ENCODE measurements at regions not wholly inside any gene's neighbourhood (a gene's known extent, or its start where the extent isn't known, plus 50 kb on each side); places are given as distances from the start of the nearest gene placed in this dataset.
"Not testable (repeated sequence)": the region's sequence is repeated elsewhere in the genome, so short reads cannot be mapped to it uniquely, and the experiment has no call there.

DNA sequence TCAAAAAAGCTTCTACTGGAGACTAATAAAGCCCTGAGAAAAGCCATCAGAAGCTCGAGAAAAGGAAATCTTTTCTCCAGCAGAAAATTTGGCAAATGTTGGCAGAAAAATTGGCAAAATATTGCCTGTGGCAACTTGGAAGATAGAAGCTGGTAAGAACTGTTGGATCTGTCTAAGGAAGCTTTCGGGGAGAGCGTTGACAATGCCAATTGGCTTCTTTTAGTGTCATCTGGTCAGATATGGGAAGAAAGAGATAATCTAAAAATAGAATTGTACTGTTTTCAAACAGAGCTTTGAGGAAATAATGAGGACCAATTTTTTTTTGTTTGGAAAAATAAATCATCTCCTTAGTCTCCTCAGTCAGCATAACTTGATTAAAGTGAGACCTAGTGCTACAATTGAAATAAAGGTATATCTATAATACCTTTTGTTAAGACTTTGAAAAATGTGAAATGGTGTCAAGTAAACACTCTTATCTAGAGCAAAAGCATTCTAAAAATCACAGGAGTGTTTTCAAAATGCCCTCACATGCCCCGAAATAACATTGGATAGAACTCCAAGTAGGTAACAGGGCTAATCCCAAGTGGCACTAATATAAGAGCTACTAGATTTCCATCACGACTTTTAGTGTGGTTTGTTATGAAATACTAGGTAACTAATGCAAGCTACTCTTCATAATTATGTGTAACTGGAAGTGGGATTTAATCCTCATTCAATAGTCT lies 882.2 kb upstream of the B3GALT2 start:
- TF ChIP-seq, protein P1, sequence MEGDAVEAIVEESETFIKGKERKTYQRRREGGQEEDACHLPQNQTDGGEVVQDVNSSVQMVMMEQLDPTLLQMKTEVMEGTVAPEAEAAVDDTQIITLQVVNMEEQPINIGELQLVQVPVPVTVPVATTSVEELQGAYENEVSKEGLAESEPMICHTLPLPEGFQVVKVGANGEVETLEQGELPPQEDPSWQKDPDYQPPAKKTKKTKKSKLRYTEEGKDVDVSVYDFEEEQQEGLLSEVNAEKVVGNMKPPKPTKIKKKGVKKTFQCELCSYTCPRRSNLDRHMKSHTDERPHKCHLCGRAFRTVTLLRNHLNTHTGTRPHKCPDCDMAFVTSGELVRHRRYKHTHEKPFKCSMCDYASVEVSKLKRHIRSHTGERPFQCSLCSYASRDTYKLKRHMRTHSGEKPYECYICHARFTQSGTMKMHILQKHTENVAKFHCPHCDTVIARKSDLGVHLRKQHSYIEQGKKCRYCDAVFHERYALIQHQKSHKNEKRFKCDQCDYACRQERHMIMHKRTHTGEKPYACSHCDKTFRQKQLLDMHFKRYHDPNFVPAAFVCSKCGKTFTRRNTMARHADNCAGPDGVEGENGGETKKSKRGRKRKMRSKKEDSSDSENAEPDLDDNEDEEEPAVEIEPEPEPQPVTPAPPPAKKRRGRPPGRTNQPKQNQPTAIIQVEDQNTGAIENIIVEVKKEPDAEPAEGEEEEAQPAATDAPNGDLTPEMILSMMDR (IDR thresholded peaks at IDR 0.05; ENCODE audit: control insufficient read depth, insufficient read depth, low read depth, low read length, missing control alignments), result no peak
- DNase-seq (ENCODE audit: low read depth), result no peak
- H3K4me3 ChIP-seq (ENCODE audit: control insufficient read depth, low read depth, low read length), result no peak overlapping the region

DNA sequence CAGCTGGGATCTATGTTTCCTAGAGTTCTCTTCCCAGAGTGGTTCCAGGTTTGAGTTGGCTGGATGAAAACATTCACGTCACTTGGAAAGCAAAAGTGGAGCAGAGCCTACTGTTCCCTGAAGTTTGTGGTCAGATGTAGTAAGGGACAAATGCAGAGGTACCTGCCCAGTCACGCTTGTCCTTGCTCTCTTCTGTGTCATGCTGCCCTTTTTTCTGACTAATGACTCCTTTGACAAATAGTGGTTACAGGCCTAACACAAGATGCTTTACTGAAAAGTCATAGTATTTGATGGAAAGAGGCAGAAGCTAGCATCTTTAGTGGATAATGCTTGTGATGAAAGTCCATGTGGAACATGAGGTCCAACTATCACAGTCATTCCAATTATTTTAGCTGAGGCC lies 881.4 kb upstream of the B3GALT2 start:
- H3K4me3 ChIP-seq (ENCODE audit: control insufficient read depth, low read depth, low read length), result no peak overlapping the region
- no peak for DNase-seq (ENCODE audit: low read depth)
- TF ChIP-seq, protein P1 (IDR thresholded peaks at IDR 0.05; ENCODE audit: control insufficient read depth, insufficient read depth, low read depth, low read length, missing control alignments), result no peak

DNA sequence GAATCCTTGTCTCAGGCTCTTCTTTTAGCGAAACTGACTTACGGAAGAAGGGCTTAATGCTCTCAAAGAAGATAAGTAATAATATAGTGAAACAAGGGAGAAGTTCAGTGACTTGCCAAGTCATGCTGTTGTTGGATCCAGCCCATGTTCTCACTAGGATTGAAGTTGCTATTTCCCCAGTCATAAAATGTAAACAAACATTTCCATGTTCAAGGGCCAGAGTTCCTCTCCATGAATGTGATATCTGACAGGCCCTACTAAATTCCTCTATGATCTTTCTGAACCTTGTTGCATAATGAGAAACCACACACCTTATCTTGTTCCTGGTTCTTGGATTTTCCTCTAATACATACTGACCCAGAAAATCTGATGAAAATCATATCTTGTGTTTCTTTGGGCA lies 876.5 kb upstream of the B3GALT2 start:
- DNase-seq (ENCODE audit: low read depth), result no peak
- no peak overlapping the region for H3K4me3 ChIP-seq (ENCODE audit: control insufficient read depth, low read depth, low read length)
- TF ChIP-seq, protein P1 (IDR thresholded peaks at IDR 0.05; ENCODE audit: control insufficient read depth, insufficient read depth, low read depth, low read length, missing control alignments), result no peak

DNA sequence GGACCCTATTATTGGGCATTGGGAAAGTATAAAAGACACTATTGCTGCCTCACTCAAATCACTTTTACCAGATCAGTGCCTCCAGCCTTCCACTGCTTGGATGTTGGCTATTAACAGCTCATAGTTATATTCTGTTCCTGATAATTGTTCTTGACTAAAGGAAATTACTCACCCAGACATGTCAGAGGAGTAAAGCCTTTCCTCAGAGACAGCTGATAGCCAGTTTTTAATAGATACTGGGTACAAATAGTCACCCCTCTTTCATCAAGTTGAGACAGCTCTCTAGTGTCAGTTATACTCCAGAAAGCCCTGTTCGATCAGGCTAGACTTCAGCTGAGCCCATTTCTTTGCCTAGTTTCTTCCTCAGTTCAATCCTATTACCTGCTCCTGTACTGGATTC lies 876.1 kb upstream of the B3GALT2 start:
- TF ChIP-seq, protein P1 (IDR thresholded peaks at IDR 0.05; ENCODE audit: control insufficient read depth, insufficient read depth, low read depth, low read length, missing control alignments), result no peak
- DNase-seq (ENCODE audit: low read depth), result no peak
- no peak overlapping the region for H3K4me3 ChIP-seq (ENCODE audit: control insufficient read depth, low read depth, low read length)

DNA sequence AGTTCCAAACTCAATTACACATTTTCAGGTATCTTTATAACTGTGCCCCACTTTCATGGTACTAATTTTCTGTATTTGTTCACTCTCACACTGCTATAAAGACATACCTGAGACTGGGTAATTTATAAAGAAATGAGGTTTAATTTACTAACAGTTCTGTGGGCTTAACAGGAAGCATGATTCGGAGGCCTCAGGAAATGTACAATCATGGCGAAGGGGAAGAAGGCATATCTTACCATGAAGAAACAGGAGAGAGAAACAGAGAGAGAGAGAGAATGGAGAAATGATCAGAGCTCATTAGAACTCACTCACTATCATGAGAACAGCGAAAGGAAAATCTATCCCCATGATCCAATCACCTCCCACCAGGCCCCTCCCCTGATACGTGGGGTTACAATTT lies 874.1 kb upstream of the B3GALT2 start:
- TF ChIP-seq, protein P1 (IDR thresholded peaks at IDR 0.05; ENCODE audit: control insufficient read depth, insufficient read depth, low read depth, low read length, missing control alignments), result no peak
- H3K4me3 ChIP-seq (ENCODE audit: control insufficient read depth, low read depth, low read length), result no peak overlapping the region
- DNase-seq (ENCODE audit: low read depth), result no peak

DNA sequence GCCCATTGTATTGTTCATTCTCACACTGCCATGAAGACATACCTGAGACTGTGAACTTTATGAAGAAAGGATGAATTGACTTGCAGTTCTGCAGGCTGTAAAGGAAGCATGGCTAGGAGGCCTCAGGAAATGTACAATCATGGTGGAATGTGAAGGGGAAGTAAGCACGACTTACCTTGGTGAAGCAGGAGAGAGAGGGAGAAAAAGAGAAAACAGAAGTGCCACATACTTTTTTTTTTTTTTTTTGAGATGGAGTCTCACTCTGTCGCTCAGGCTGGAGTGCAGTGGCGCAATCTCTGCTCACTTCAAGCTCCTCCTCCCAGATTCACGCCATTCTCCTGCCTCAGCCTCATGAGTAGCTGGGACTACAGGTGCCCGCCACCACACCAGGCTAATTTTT lies 871.9 kb upstream of the B3GALT2 start:
- DNase-seq (ENCODE audit: low read depth); H3K4me3 ChIP-seq (ENCODE audit: control insufficient read depth, low read depth, low read length): not testable (repeated sequence)

DNA sequence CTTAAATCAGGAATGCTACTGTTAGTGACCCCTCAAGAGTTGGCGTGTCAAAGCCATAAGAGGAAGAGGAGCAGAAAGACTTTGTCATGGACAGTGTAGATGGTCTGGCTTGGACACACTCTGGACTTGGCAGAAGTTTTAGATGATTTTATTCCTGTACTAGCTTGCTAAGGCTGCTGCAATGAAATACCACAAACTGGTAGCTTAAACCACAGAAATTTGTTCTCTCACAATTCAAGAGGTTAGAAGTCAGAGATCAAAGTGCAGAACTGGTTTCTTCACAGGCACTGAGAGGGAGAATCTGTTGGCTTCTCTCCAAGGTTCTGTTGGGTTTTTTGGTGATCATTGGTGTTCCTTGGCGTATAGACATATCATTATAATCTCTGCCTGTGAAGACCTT lies 869.8 kb upstream of the B3GALT2 start:
- no peak for DNase-seq (ENCODE audit: low read depth)
- no peak overlapping the region for H3K4me3 ChIP-seq (ENCODE audit: control insufficient read depth, low read depth, low read length)
- TF ChIP-seq, protein P1 (IDR thresholded peaks at IDR 0.05; ENCODE audit: control insufficient read depth, insufficient read depth, low read depth, low read length, missing control alignments), result no peak

Measured in AG09309 (cell line).